C4-2B (cell line): ENCODE measurements at regions not wholly inside any gene's neighbourhood (a gene's known extent, or its start where the extent isn't known, plus 50 kb on each side); places are given as distances from the start of the nearest gene placed in this dataset.

ENCODE experiments used
- H3K27ac ChIP-seq: fragments of 450-650 bp; 2 replicates; pipeline ENCODE4 v1.5.1; 2017
- ZFX ChIP-seq: fragments of 450-650 bp; IDR thresholded peaks from 2 replicates; pipeline ENCODE4 v1.6.1; 2017
- TF ChIP-seq, protein P1 (sequence below): fragments of 450-650 bp; conservative IDR thresholded peaks from 2 replicates; pipeline ENCODE4 v1.5.1; 2017; ENCODE audit warnings: mild to moderate bottlenecking

DNA sequence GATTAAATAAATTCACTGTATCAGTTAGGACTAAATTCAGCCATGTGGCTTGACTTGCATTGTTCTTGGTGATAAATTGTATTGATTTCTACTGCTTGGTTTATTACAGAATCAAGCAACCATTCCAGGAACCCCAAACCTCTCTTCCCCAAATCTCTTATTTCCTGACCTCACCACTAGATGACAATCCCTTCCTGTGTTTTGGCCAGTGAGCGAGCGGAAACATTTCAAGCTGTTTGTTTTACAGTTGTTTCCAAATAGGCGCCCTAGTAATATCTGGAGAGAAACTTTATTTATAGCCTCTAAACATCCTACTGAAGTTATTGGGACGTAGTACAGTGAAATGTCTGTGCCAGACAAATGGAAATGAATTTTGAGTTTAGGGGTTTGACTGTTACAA, 161.1 kb downstream of the SNAPC1 start:
- TF ChIP-seq ZFX = no peak
- TF ChIP-seq, protein P1, sequence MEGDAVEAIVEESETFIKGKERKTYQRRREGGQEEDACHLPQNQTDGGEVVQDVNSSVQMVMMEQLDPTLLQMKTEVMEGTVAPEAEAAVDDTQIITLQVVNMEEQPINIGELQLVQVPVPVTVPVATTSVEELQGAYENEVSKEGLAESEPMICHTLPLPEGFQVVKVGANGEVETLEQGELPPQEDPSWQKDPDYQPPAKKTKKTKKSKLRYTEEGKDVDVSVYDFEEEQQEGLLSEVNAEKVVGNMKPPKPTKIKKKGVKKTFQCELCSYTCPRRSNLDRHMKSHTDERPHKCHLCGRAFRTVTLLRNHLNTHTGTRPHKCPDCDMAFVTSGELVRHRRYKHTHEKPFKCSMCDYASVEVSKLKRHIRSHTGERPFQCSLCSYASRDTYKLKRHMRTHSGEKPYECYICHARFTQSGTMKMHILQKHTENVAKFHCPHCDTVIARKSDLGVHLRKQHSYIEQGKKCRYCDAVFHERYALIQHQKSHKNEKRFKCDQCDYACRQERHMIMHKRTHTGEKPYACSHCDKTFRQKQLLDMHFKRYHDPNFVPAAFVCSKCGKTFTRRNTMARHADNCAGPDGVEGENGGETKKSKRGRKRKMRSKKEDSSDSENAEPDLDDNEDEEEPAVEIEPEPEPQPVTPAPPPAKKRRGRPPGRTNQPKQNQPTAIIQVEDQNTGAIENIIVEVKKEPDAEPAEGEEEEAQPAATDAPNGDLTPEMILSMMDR = peak; percentile 30
- H3K27ac ChIP-seq = no peak overlapping the region

DNA sequence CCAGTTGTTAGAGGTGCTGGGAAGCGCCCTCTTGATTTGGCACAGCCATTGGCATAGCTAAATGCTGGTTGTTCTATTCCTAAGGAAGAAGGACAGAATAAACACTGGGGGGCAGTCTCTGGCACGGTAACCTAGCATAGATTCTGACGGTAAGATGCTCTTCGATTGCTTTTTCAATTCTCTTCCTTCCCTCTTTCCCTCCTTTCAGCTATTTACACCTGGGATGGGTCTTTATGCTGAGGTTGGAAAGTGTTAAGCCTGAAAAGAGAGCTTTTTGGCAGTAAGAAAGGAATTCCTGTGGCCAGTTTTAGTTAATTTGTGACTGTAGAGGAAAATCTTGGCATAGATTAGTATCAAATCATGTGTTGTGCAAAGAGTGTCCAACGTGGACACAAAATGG, 162.8 kb downstream of the SNAPC1 start:
- no peak for TF ChIP-seq ZFX
- TF ChIP-seq, protein P1 = no peak; the same call in 1 of the 2 replicates
- no peak overlapping the region for H3K27ac ChIP-seq

DNA sequence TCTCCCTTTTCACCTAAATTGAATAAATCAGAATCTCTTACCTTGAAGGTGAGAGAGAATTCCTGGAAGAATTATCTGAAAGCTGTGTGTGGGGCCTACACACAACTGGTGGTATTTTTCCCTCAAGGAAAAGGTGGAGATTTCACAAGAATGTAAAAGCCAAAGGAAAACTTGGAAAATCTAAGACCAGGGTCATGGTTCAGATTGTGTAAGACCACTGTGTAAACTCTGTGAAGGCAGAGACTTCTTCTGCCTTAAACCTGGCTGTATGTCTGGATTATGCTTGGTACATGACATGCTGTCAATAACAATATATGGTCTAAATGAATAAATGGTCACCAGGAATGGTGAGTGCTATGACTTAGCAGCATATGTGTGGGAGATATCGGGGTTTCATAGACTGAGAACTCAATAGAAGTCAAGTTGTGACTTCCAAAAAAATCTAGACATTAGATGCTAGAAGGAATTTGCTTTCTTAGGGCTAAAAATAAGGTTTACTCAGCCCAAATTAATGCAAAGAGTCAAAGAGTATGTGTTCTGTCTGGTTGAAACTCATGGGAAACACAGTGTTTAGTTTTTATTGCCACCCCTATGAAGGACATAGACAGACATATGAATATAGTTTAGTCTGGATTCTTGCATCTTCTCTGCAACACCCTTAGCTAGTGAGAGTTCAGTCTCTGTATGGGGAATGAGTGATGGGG, 163.7 kb downstream of the SNAPC1 start:
- no peak overlapping the region for H3K27ac ChIP-seq
- TF ChIP-seq ZFX = no peak
- TF ChIP-seq, protein P1 = no peak

DNA sequence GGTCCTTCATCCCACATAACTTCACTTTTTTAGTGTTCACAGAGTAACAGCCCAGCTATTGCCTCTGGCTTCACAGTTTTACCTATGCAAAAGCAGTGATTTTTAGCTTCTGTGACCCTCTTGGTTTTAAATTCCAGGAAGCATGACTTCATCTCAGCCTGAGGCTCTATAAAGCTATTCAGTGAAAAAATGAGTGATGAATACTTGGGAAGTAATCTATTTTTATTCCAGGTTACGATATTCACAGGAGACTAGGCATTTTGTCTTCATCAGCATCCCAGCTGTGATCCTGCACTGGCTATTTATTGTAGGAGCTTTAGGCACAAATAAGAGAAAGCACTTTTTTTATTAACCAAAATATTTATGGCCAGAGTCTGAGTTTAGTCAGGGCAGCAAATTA, 164.8 kb downstream of the SNAPC1 start:
- no peak for TF ChIP-seq ZFX
- H3K27ac ChIP-seq = no peak overlapping the region

DNA sequence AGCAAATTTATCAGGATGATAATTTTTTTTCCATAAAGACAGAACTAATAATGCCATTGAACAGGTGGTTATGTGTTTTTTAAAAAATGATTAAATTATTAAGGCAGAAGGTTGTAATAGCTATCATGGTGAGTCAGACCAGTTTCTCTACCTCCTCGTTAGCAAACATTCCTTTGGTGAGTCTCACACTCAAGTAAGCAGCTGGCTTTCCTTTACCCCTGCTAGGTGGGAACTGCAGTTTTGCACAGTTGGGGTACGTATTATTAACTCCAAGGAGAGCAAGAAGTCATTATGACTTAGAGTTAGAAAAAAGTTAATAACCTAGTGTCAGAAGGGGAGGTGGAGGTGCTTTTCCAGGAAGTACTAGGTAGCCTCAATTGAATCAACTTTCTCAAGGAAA, 165.3 kb downstream of the SNAPC1 start:
- H3K27ac ChIP-seq = no peak overlapping the region
- TF ChIP-seq ZFX = no peak
- TF ChIP-seq, protein P1 = no peak

DNA sequence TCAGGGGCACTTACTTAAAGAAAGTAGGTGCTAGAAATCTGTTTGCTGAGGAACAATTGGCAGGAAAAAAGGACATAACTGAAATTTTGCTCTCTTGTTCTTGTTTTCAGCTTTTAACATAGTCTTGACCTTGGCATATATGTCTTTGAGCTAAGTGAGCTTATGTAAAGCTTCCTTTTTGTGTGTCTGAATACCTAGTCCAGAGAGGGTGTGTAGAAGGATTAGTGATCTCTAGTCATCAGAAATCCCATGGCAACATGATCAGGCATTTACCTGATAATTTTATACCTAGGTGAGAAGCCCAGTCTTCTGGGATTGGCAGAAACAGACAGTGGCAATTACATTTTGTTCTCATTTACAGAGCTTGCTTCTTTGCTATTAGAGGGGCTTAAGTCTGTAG, 166.1 kb downstream of the SNAPC1 start:
- TF ChIP-seq, protein P1 = no peak
- TF ChIP-seq ZFX = no peak
- H3K27ac ChIP-seq = no peak overlapping the region

DNA sequence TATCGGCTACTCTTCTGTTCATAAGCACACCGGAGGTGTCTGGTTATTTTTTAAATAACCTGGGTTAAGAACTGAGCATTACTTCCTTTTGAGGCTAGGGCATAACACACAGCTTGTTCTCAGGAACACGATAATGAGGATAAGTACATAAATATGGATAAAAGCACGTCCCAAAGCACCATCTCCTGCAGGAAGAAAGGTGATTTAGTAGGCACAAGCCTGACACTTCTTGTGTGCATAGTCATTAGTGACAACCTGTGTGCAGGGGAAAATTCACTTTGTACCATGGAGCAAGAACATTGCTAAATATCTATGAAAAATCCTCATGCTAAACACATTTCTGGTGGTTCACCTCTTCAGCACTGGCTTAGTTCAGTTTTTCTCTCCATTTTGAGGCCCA, 166.5 kb downstream of the SNAPC1 start:
- H3K27ac ChIP-seq = no peak overlapping the region
- TF ChIP-seq ZFX = no peak
- TF ChIP-seq, protein P1 = no peak

DNA sequence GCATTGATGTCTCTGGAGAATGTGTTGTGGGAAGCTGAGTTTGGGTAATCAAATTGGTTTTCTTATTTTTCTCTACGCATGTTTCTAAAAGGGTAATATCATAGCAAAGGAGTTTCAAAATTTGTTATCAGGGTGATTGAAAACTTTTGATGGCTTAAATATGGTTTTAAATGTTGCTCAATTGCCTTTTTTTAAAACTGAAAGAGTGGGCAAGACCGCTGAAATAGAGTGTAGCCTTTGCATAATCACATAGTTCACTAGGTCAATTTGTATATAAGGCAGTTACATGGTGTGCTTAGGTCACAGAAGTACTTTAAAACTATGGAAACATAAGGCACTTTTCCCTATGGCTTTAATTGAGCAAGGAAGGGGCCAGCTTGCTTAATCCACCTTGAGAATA, 167.4 kb downstream of the SNAPC1 start:
- H3K27ac ChIP-seq = no peak overlapping the region
- TF ChIP-seq, protein P1 = no peak
- no peak for TF ChIP-seq ZFX
